Activated CD8-positive, alpha-beta T cell treated with anti-CD3 and anti-CD28 coated beads for 36 hours (primary cell): ENCODE measurements at regions not wholly inside any gene's neighbourhood (a gene's known extent, or its start where the extent isn't known, plus 50 kb on each side); places are given as distances from the start of the nearest gene placed in this dataset.

ENCODE experiments used
- ATAC-seq: fragments of 200-7000 bp; cut with Tn5 transposase; one replicate; pipeline ENCODE4 v1.10.0; 2021; ENCODE audit warnings: mild to moderate bottlenecking, moderate library complexity
- CTCF ChIA-PET: fragments of 350-600 bp; sonication (Branson Sonifier 250); formaldehyde crosslinking; loops from one replicate; lab custom pipeline; 2021; ENCODE audit warnings: antibody characterized with exemption; lab: Charles Lee
- POLR2A ChIA-PET: fragments of 350-600 bp; sonication (Branson Sonifier 250); formaldehyde crosslinking; loops from one replicate; lab custom pipeline; 2021; ENCODE audit warnings: antibody characterized with exemption; lab: Charles Lee
- DNase-seq: peaks from one replicate; pipeline ENCODE4 v3.0.0-alpha.2; 2020
- H3K27ac Mint-ChIP-seq: one replicate; pipeline ENCODE4 v1.8.0; 2021; ENCODE audit warnings: mild to moderate bottlenecking, mixed read lengths
- H3K27me3 Mint-ChIP-seq: one replicate; pipeline ENCODE4 v1.8.0; 2021; ENCODE audit warnings: mixed read lengths
- H3K36me3 Mint-ChIP-seq: one replicate; pipeline ENCODE4 v1.8.0; 2021; ENCODE audit warnings: low read depth, mixed read lengths
- H3K4me1 Mint-ChIP-seq: one replicate; pipeline ENCODE4 v1.8.0; 2021; ENCODE audit warnings: low read depth, mixed read lengths
- H3K4me3 Mint-ChIP-seq: one replicate; pipeline ENCODE4 v1.8.0; 2021; ENCODE audit warnings: mild to moderate bottlenecking, moderate library complexity, mixed read lengths
- H3K9me3 Mint-ChIP-seq: one replicate; pipeline ENCODE4 v1.8.0; 2021; ENCODE audit warnings: mixed read lengths
- intact Hi-C: fragments of 100-400 bp; cut with micrococcal nuclease; formaldehyde crosslinking; loops from one replicate; pipeline ENCODE4 v1.10.0; 2022
- TF ChIP-seq, protein P1 (sequence below): fragments of 200-600 bp; IDR thresholded peaks from one replicate; pipeline ENCODE4 v1.8.0; 2022; ENCODE audit warnings: antibody characterized with exemption, mild to moderate bottlenecking

GRCh38 chr13:91214031-91214430, 133.5 kb upstream of the MIR17HG start:
- TF ChIP-seq, protein P1, sequence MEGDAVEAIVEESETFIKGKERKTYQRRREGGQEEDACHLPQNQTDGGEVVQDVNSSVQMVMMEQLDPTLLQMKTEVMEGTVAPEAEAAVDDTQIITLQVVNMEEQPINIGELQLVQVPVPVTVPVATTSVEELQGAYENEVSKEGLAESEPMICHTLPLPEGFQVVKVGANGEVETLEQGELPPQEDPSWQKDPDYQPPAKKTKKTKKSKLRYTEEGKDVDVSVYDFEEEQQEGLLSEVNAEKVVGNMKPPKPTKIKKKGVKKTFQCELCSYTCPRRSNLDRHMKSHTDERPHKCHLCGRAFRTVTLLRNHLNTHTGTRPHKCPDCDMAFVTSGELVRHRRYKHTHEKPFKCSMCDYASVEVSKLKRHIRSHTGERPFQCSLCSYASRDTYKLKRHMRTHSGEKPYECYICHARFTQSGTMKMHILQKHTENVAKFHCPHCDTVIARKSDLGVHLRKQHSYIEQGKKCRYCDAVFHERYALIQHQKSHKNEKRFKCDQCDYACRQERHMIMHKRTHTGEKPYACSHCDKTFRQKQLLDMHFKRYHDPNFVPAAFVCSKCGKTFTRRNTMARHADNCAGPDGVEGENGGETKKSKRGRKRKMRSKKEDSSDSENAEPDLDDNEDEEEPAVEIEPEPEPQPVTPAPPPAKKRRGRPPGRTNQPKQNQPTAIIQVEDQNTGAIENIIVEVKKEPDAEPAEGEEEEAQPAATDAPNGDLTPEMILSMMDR = no peak
- no peak for ATAC-seq
- DNase-seq = no peak
- Mint-ChIP-seq H3K4me3 (no peak overlapping the region), H3K27ac (no peak overlapping the region), H3K36me3 (no peaks in the 10 kb centered on the region), H3K4me1 (no peaks in the 10 kb centered on the region), H3K27me3 (peaks cover 12% of the 10 kb centered on the region), H3K9me3 (peaks cover 1% of the 10 kb centered on the region)
- intact Hi-C loops = no loop called here
- ChIA-PET POLR2A (no interaction called here), CTCF (no interaction called here)

- no peak overlapping the region for H3K27ac Mint-ChIP-seq
- CTCF ChIA-PET = interaction anchor here (1.4 kb wide), 1 partner anchor 18 kb away, joined by 3 read pairs; no protein-coding TSS in a partner anchor
- no peak overlapping the region for H3K4me3 Mint-ChIP-seq
- peaks cover 10% of the 10 kb centered on the region for H3K27me3 Mint-ChIP-seq
- intact Hi-C loops = no loop called here
- POLR2A ChIA-PET = no interaction called here
- H3K4me1 Mint-ChIP-seq = no peaks in the 10 kb centered on the region
- DNase-seq (no peak), ATAC-seq (no peak)
- H3K36me3 Mint-ChIP-seq = no peaks in the 10 kb centered on the region
- H3K9me3 Mint-ChIP-seq = no peaks in the 10 kb centered on the region
- TF ChIP-seq, protein P1 = no peak
These were observed 130.4 kb upstream of the MIR17HG start for GRCh38 chr13:91216928-91217700.

GRCh38 chr13:91219201-91219600, 128.3 kb upstream of the MIR17HG start:
- POLR2A ChIA-PET = no interaction called here
- ATAC-seq = no peak
- Mint-ChIP-seq H3K36me3 (no peaks in the 10 kb centered on the region), H3K9me3 (no peaks in the 10 kb centered on the region), H3K27ac (no peak overlapping the region), H3K27me3 (peaks cover 8% of the 10 kb centered on the region), H3K4me1 (no peaks in the 10 kb centered on the region), H3K4me3 (no peak overlapping the region)
- intact Hi-C loops = no loop called here
- no peak for DNase-seq
- CTCF ChIA-PET = interaction anchor here (0.8 kb wide), 1 partner anchor 14 kb away, joined by 3 read pairs; no protein-coding TSS in a partner anchor
- TF ChIP-seq, protein P1 = no peak

- no peaks in the 10 kb centered on the region for H3K9me3 Mint-ChIP-seq
- no peak for DNase-seq
- H3K27me3 Mint-ChIP-seq = peaks cover 8% of the 10 kb centered on the region
- no peaks in the 10 kb centered on the region for H3K4me1 Mint-ChIP-seq
- H3K4me3 Mint-ChIP-seq = no peak overlapping the region
- intact Hi-C loops = loop anchor here (10.0 kb wide), 1 partner anchor 64 kb away; no protein-coding TSS in a partner anchor
- H3K27ac Mint-ChIP-seq = no peak overlapping the region
- H3K36me3 Mint-ChIP-seq = no peaks in the 10 kb centered on the region
- TF ChIP-seq, protein P1 = no peak
- ChIA-PET POLR2A (no interaction called here), CTCF (no interaction called here)
- ATAC-seq = no peak
These were observed 126.6 kb upstream of the MIR17HG start for GRCh38 chr13:91220872-91221271.

GRCh38 chr13:91228108-91228507, 119.4 kb upstream of the MIR17HG start:
- ChIA-PET CTCF (no interaction called here), POLR2A (no interaction called here)
- TF ChIP-seq, protein P1 = no peak
- H3K36me3 Mint-ChIP-seq = no peaks in the 10 kb centered on the region
- DNase-seq (no peak), ATAC-seq (no peak)
- intact Hi-C loops = loop anchor here (10.0 kb wide), 1 partner anchor 57 kb away; no protein-coding TSS in a partner anchor
- H3K27me3 Mint-ChIP-seq = peaks cover 4% of the 10 kb centered on the region
- H3K4me3 Mint-ChIP-seq = no peak overlapping the region
- H3K4me1 Mint-ChIP-seq = no peaks in the 10 kb centered on the region
- no peaks in the 10 kb centered on the region for H3K9me3 Mint-ChIP-seq
- H3K27ac Mint-ChIP-seq = no peak overlapping the region
